Uterus (tissue), 3 donors: ENCODE measurements at regions not wholly inside any gene's neighbourhood (a gene's known extent, or its start where the extent isn't known, plus 50 kb on each side); places are given as distances from the start of the nearest gene placed in this dataset.

Experiments used
- DNase-seq, 2 donors: peaks; one replicate each; pipeline ENCODE4 v3.0.0-alpha.2; 2019 to 2020
- H3K27ac ChIP-seq, 2 donors: fragments of 200-600 bp; sonication (generic); 1 replicate in 1 of 2; 2 replicates in 1 of 2; pipeline ENCODE4 v1.5.1; 2016 to 2018
- H3K27me3 ChIP-seq, 2 donors: fragments of 200-600 bp; sonication (generic); one replicate each; pipeline ENCODE4 v1.5.1; 2018 to 2019; ENCODE audit warnings: control low read depth in 1 of 2
- H3K36me3 ChIP-seq, 2 donors: fragments of 200-600 bp; sonication (generic); one replicate each; pipeline ENCODE4 v1.5.1; 2019; ENCODE audit warnings: control low read depth in 1 of 2
- H3K4me1 ChIP-seq, 2 donors: fragments of 200-600 bp; sonication (generic); one replicate each; pipeline ENCODE4 v1.5.1; 2018 to 2019; ENCODE audit warnings: control low read depth in 1 of 2
- H3K4me3 ChIP-seq, 2 donors: fragments of 200-600 bp; sonication (generic); 1 replicate in 1 of 2; 2 replicates in 1 of 2; pipeline ENCODE4 v1.5.1; 2018 to 2019; ENCODE audit warnings: mild to moderate bottlenecking in 1 of 2
- H3K9me3 ChIP-seq, 2 donors: fragments of 200-600 bp; sonication (generic); one replicate each; pipeline ENCODE4 v1.5.1; 2019; ENCODE audit warnings: control low read depth in 1 of 2
- CTCF ChIP-seq, 4 experiments: fragments of 200-600 bp in 2 of 4; fragments of 450-650 bp in 2 of 4; sonication (generic) in 2 of 4; IDR thresholded peaks; one replicate each; pipeline ENCODE4 v1.5.1; 2016 to 2019; ENCODE audit warnings: antibody characterized with exemption in 4 of 4, mild to moderate bottlenecking in 2 of 4, moderate library complexity in 1 of 4
- POLR2A ChIP-seq, 2 donors: fragments of 450-650 bp; IDR thresholded peaks; one replicate each; pipeline ENCODE4 v1.6.1; 2016; ENCODE audit warnings: antibody characterized with exemption in 2 of 2, mild to moderate bottlenecking in 1 of 2, moderate library complexity in 1 of 2
- intact Hi-C: fragments of 100-400 bp; cut with DNase I; formaldehyde crosslinking; loops from one replicate; pipeline ENCODE4 v1.15.1; 2023; ENCODE audit warnings: low total_unique reads
- donor health status: DM: yes; HTN: yes; CAD: no.

GRCh38 chr13:74576420-74576819, 442.2 kb upstream of the KLF12 start:
- no peak overlapping the region for H3K4me3 ChIP-seq
- intact Hi-C loops: no loop called here

GRCh38 chr13:74575729-74576125, 441.5 kb upstream of the KLF12 start:
- no peaks in the 10 kb centered on the region for H3K9me3 ChIP-seq
- TF ChIP-seq POLR2A (IDR thresholded peaks at IDR 0.05) (no peak), CTCF (IDR thresholded peaks at IDR 0.05) (no peak)
- DNase-seq: peak; percentile 29 to 51
- peak overlapping the region; percentile 15 to 26 for H3K4me3 ChIP-seq
- no peak overlapping the region for H3K27ac ChIP-seq
- intact Hi-C loops: no loop called here
- H3K36me3 ChIP-seq: no peaks in the 10 kb centered on the region
- H3K4me1 ChIP-seq: peaks cover 0 to 4% of the 10 kb centered on the region in 2 donors
- H3K27me3 ChIP-seq: no peaks in the 10 kb centered on the region

More at GRCh38 chr13:74576420-74576819, 442.2 kb upstream of the KLF12 start:
- no peak for TF ChIP-seq CTCF (IDR thresholded peaks at IDR 0.05)
- no peak for TF ChIP-seq POLR2A (IDR thresholded peaks at IDR 0.05)
- H3K9me3 ChIP-seq: no peaks in the 10 kb centered on the region
- H3K4me1 ChIP-seq: peaks cover 0 to 4% of the 10 kb centered on the region in 2 donors
- no peaks in the 10 kb centered on the region for H3K27me3 ChIP-seq
- H3K27ac ChIP-seq: no peak overlapping the region
- DNase-seq: no peak
- H3K36me3 ChIP-seq: no peaks in the 10 kb centered on the region

GRCh38 chr13:74574964-74575728, 440.9 kb upstream of the KLF12 start:
- intact Hi-C loops: no loop called here
- TF ChIP-seq CTCF (IDR thresholded peaks at IDR 0.05) (no peak), POLR2A (IDR thresholded peaks at IDR 0.05) (no peak)
- Histone ChIP-seq H3K27me3 (no peaks in the 10 kb centered on the region), H3K36me3 (no peaks in the 10 kb centered on the region), H3K27ac (no peak overlapping the region), H3K4me3 (peak overlapping the region; percentile 15 to 26), H3K4me1 (peaks cover 0 to 4% of the 10 kb centered on the region in 2 donors), H3K9me3 (no peaks in the 10 kb centered on the region)
- DNase-seq: no peak

GRCh38 chr13:74573654-74574053, 439.4 kb upstream of the KLF12 start:
- TF ChIP-seq CTCF (IDR thresholded peaks at IDR 0.05) (no peak), POLR2A (IDR thresholded peaks at IDR 0.05) (no peak)
- no peaks in the 10 kb centered on the region for H3K27me3 ChIP-seq
- no peaks in the 10 kb centered on the region for H3K36me3 ChIP-seq
- intact Hi-C loops: no loop called here
- no peak overlapping the region for H3K27ac ChIP-seq
- H3K4me1 ChIP-seq: peaks cover 0 to 4% of the 10 kb centered on the region in 2 donors
- no peak for DNase-seq
- no peaks in the 10 kb centered on the region for H3K9me3 ChIP-seq
- H3K4me3 ChIP-seq: no peak overlapping the region

- intact Hi-C loops: no loop called here
- DNase-seq: no peak
- no peaks in the 10 kb centered on the region for H3K9me3 ChIP-seq
- TF ChIP-seq POLR2A (IDR thresholded peaks at IDR 0.05) (no peak), CTCF (IDR thresholded peaks at IDR 0.05) (no peak)
- no peak overlapping the region for H3K27ac ChIP-seq
- H3K27me3 ChIP-seq: no peaks in the 10 kb centered on the region
- H3K4me3 ChIP-seq: no peak overlapping the region
- peaks cover 0 to 4% of the 10 kb centered on the region in 2 donors for H3K4me1 ChIP-seq
- no peaks in the 10 kb centered on the region for H3K36me3 ChIP-seq
Observed at GRCh38 chr13:74571811-74572210, 437.6 kb upstream of the KLF12 start.
